Common myeloid progenitor, CD34-positive (primary cell): ENCODE measurements at regions not wholly inside any gene's neighbourhood (a gene's known extent, or its start where the extent isn't known, plus 50 kb on each side); places are given as distances from the start of the nearest gene placed in this dataset.

Experiments used
- CTCF ChIA-PET: fragments of 350-600 bp; sonication (Branson Sonifier 250); formaldehyde crosslinking; loops from one replicate; lab custom pipeline; 2021; ENCODE audit warnings: antibody characterized with exemption; lab: Charles Lee
- POLR2A ChIA-PET: fragments of 350-600 bp; sonication (Branson Sonifier 250); formaldehyde crosslinking; loops from one replicate; lab custom pipeline; 2021; ENCODE audit warnings: antibody characterized with exemption; lab: Charles Lee
- DNase-seq, 3 donors: peaks; one replicate each; pipeline versions ENCODE4 v3.0.0 to v3.0.0-alpha.2; 2013
- H3K27ac ChIP-seq, 2 experiments: 1 replicate in 1 of 2; 2 replicates in 1 of 2; pipeline ENCODE4 v1.7.0; 2013; ENCODE audit warnings: inconsistent platforms in 2 of 2, low read length in 2 of 2, mild to moderate bottlenecking in 2 of 2, low read depth in 1 of 2, moderate library complexity in 1 of 2; ENCODE audit not compliant: severe bottlenecking in 2 of 2, insufficient read depth in 1 of 2, poor library complexity in 1 of 2
- H3K27me3 ChIP-seq, 5 experiments: replicated peaks in 2 of 5; 1 replicate in 3 of 5; 2 replicates in 2 of 5; pipeline versions ENCODE4 v1.6.1 to v1.7.0; 2013; ENCODE audit warnings: low read length in 4 of 5, mild to moderate bottlenecking in 2 of 5, moderate library complexity in 2 of 5, inconsistent platforms in 1 of 5; ENCODE audit not compliant: insufficient read depth in 5 of 5, control insufficient read depth in 4 of 5
- H3K36me3 ChIP-seq, 4 experiments: 1 replicate in 2 of 4; 2 replicates in 2 of 4; pipeline versions ENCODE4 v1.6.1 to v1.7.0; 2013; ENCODE audit warnings: low read length in 3 of 4, control low read depth in 1 of 4, mild to moderate bottlenecking in 1 of 4; ENCODE audit not compliant: control insufficient read depth in 4 of 4, insufficient read depth in 4 of 4
- H3K4me1 ChIP-seq, 4 experiments: 1 replicate in 3 of 4; 2 replicates in 1 of 4; pipeline versions ENCODE4 v1.6.1 to v1.7.1; 2013; ENCODE audit warnings: low read length in 3 of 4, mild to moderate bottlenecking in 3 of 4, control low read depth in 1 of 4, inconsistent platforms in 1 of 4, moderate library complexity in 1 of 4; ENCODE audit not compliant: control insufficient read depth in 4 of 4, insufficient read depth in 4 of 4; ENCODE audit errors: control extremely low read depth in 1 of 4
- H3K4me3 ChIP-seq, 7 experiments: 1 replicate in 4 of 7; 2 replicates in 3 of 7; pipeline versions ENCODE4 v1.5.1 to v1.7.0; 2013; ENCODE audit warnings: mild to moderate bottlenecking in 7 of 7, low read length in 6 of 7, moderate library complexity in 6 of 7, inconsistent platforms in 2 of 7, low read depth in 2 of 7, control low read depth in 1 of 7; ENCODE audit not compliant: insufficient read depth in 4 of 7, control insufficient read depth in 1 of 7; ENCODE audit errors: extremely low read depth in 1 of 7
- H3K9me3 ChIP-seq, 5 experiments: 1 replicate in 4 of 5; 2 replicates in 1 of 5; pipeline versions ENCODE4 v1.6.1 to v1.7.1; 2013; ENCODE audit warnings: low read length in 4 of 5, mild to moderate bottlenecking in 2 of 5, inconsistent platforms in 1 of 5, low read depth in 1 of 5, moderate library complexity in 1 of 5; ENCODE audit not compliant: control insufficient read depth in 4 of 5, insufficient read depth in 2 of 5; ENCODE audit errors: control extremely low read depth in 1 of 5
- WGBS: methylation state at CpG from one replicate; pipeline ENCODE4 v1.1.5; 2013; ENCODE audit not compliant: insufficient coverage; 5-methylcytosine and 5-hydroxymethylcytosine counted together

- DNase-seq = no peak
- no peak overlapping the region for H3K27ac ChIP-seq
- 80% methylated on average over 1 of the region's 2 CpGs for WGBS
- no peaks in the 10 kb centered on the region for H3K27me3 ChIP-seq
- ChIA-PET POLR2A (no interaction called here), CTCF (no interaction called here)
- H3K36me3 ChIP-seq = no peaks in the 10 kb centered on the region
- H3K4me1 ChIP-seq = peaks cover 3 to 18% (median 9%) of the 10 kb centered on the region in 4 experiments
- no peak overlapping the region for H3K4me3 ChIP-seq
- H3K9me3 ChIP-seq = no peaks in the 10 kb centered on the region
Measured at GRCh38 chr5:125202871-125203438, 456.5 kb upstream of the ZNF608 start.

- WGBS = 93% methylated on average over 2 of the region's 2 CpGs
- POLR2A ChIA-PET = no interaction called here
- no peak for DNase-seq
Measured at GRCh38 chr5:125203912-125204311, 457.5 kb upstream of the ZNF608 start.

GRCh38 chr5:125205601-125206225 lies 459.3 kb upstream of the ZNF608 start:
- H3K9me3 ChIP-seq = no peaks in the 10 kb centered on the region
- H3K4me1 ChIP-seq = peaks cover 3 to 12% (median 8%) of the 10 kb centered on the region in 4 experiments
- 4% methylated on average over 4 of the region's 6 CpGs for WGBS
- H3K27me3 ChIP-seq = no peaks in the 10 kb centered on the region
- H3K27ac ChIP-seq = no peak overlapping the region
- CTCF ChIA-PET = no interaction called here
- POLR2A ChIA-PET = no interaction called here
- H3K36me3 ChIP-seq = no peaks in the 10 kb centered on the region
- DNase-seq = peak; percentile 30 to 78 (median 68)
- peak overlapping the region in 4 of 7 experiments; percentile 0 to 48 (median 32) for H3K4me3 ChIP-seq

More at GRCh38 chr5:125203912-125204311, 457.5 kb upstream of the ZNF608 start:
- CTCF ChIA-PET = no interaction called here
- Histone ChIP-seq H3K36me3 (no peaks in the 10 kb centered on the region), H3K4me3 (no peak overlapping the region), H3K9me3 (no peaks in the 10 kb centered on the region), H3K27me3 (no peaks in the 10 kb centered on the region), H3K27ac (no peak overlapping the region), H3K4me1 (peaks cover 3 to 18% (median 9%) of the 10 kb centered on the region in 4 experiments)

GRCh38 chr5:125207856-125208255 lies 461.4 kb upstream of the ZNF608 start:
- Histone ChIP-seq H3K4me3 (no peak overlapping the region), H3K27ac (no peak overlapping the region), H3K27me3 (no peaks in the 10 kb centered on the region), H3K36me3 (no peaks in the 10 kb centered on the region), H3K9me3 (no peaks in the 10 kb centered on the region), H3K4me1 (peaks cover 3 to 12% (median 7%) of the 10 kb centered on the region in 4 experiments)
- ChIA-PET CTCF (no interaction called here), POLR2A (no interaction called here)
- no peak for DNase-seq

GRCh38 chr5:125209650-125210049 lies 463.2 kb upstream of the ZNF608 start:
- ChIA-PET POLR2A (no interaction called here), CTCF (no interaction called here)
- Histone ChIP-seq H3K4me1 (peaks cover 3 to 12% (median 7%) of the 10 kb centered on the region in 4 experiments), H3K36me3 (no peaks in the 10 kb centered on the region), H3K9me3 (no peaks in the 10 kb centered on the region), H3K4me3 (no peak overlapping the region), H3K27ac (no peak overlapping the region), H3K27me3 (no peaks in the 10 kb centered on the region)
- WGBS = 95% methylated on average over 2 of the region's 2 CpGs
- no peak for DNase-seq

GRCh38 chr5:125210242-125210947 lies 464.0 kb upstream of the ZNF608 start:
- no CpG with 5 or more reads among the region's 1 CpG for WGBS
- H3K4me3 ChIP-seq = no peak overlapping the region
- ChIA-PET POLR2A (no interaction called here), CTCF (no interaction called here)
- no peak for DNase-seq
- H3K9me3 ChIP-seq = no peaks in the 10 kb centered on the region
- no peak overlapping the region for H3K27ac ChIP-seq
- H3K27me3 ChIP-seq = no peaks in the 10 kb centered on the region
- peaks cover under 1 to 10% (median 6%) of the 10 kb centered on the region in 4 experiments for H3K4me1 ChIP-seq
- H3K36me3 ChIP-seq = no peaks in the 10 kb centered on the region

GRCh38 chr5:125214080-125214479 lies 467.6 kb upstream of the ZNF608 start:
- POLR2A ChIA-PET = no interaction called here
- WGBS = 100% methylated on average over 2 of the region's 3 CpGs

More at GRCh38 chr5:125214080-125214479, 467.6 kb upstream of the ZNF608 start:
- no peaks in the 10 kb centered on the region for H3K36me3 ChIP-seq
- CTCF ChIA-PET = no interaction called here
- no peak for DNase-seq
- no peak overlapping the region for H3K27ac ChIP-seq
- no peaks in the 10 kb centered on the region for H3K9me3 ChIP-seq
- no peak overlapping the region for H3K4me3 ChIP-seq
- H3K4me1 ChIP-seq = no peaks in the 10 kb centered on the region
- no peaks in the 10 kb centered on the region for H3K27me3 ChIP-seq
